CD4-positive, alpha-beta T cell (primary cell): ENCODE measurements at regions not wholly inside any gene's neighbourhood (a gene's known extent, or its start where the extent isn't known, plus 50 kb on each side); places are given as distances from the start of the nearest gene placed in this dataset.

ENCODE experiments used
- ATAC-seq: fragments of 200-7000 bp; cut with Tn5 transposase; one replicate; pipeline ENCODE4 v1.10.0; 2022; ENCODE audit warnings: mild to moderate bottlenecking; ENCODE audit not compliant: poor library complexity
- CTCF ChIA-PET: fragments of 350-600 bp; sonication (Branson Sonifier 250); formaldehyde crosslinking; loops from one replicate; lab custom pipeline; 2021; ENCODE audit warnings: antibody characterized with exemption, inconsistent platforms; lab: Charles Lee
- POLR2A ChIA-PET: fragments of 350-600 bp; sonication (Branson Sonifier 250); formaldehyde crosslinking; loops from one replicate; lab custom pipeline; 2021; ENCODE audit warnings: antibody characterized with exemption, inconsistent platforms; lab: Charles Lee
- DNase-seq, 14 experiments: peaks; one replicate each; pipeline ENCODE4 v3.0.0-alpha.2; 2013 to 2020; ENCODE audit warnings: mixed read lengths in 2 of 14
- H3K27ac ChIP-seq, 2 donors: one replicate each; pipeline versions ENCODE4 v1.5.1 to v1.7.0; 2013; ENCODE audit warnings: low read length in 2 of 2, low read depth in 1 of 2, mild to moderate bottlenecking in 1 of 2
- H3K27me3 ChIP-seq, 2 experiments: 1 replicate in 1 of 2; 2 replicates in 1 of 2; pipeline versions ENCODE4 v1.6.1 to v1.7.0; 2013; ENCODE audit warnings: low read length in 2 of 2, control low read depth in 1 of 2, mild to moderate bottlenecking in 1 of 2, moderate library complexity in 1 of 2; ENCODE audit not compliant: insufficient read depth in 2 of 2, control insufficient read depth in 1 of 2
- H3K36me3 ChIP-seq: one replicate; pipeline ENCODE4 v1.6.1; 2013; ENCODE audit warnings: low read length, control low read depth; ENCODE audit not compliant: insufficient read depth
- H3K4me1 ChIP-seq: one replicate; pipeline ENCODE4 v1.6.1; 2013; ENCODE audit warnings: low read length, control low read depth; ENCODE audit not compliant: insufficient read depth
- H3K4me3 ChIP-seq: one replicate; pipeline ENCODE4 v1.5.1; 2013; ENCODE audit warnings: mild to moderate bottlenecking, low read length, moderate library complexity
- H3K9me3 ChIP-seq, 2 experiments: 1 replicate in 1 of 2; 2 replicates in 1 of 2; pipeline versions ENCODE4 v1.6.1 to v1.7.0; 2013; ENCODE audit warnings: low read length in 2 of 2, mild to moderate bottlenecking in 2 of 2, control low read depth in 1 of 2, moderate library complexity in 1 of 2; ENCODE audit not compliant: control insufficient read depth in 1 of 2, insufficient read depth in 1 of 2
- H3K27ac Mint-ChIP-seq: one replicate; pipeline ENCODE4 v1.8.0; 2020; ENCODE audit warnings: mixed read lengths
- H3K27me3 Mint-ChIP-seq: one replicate; pipeline ENCODE4 v1.8.0; 2021; ENCODE audit warnings: mixed read lengths
- H3K36me3 Mint-ChIP-seq: one replicate; pipeline ENCODE4 v1.8.0; 2021; ENCODE audit warnings: low read depth, mixed read lengths
- H3K4me1 Mint-ChIP-seq: one replicate; pipeline ENCODE4 v1.8.0; 2021; ENCODE audit warnings: low read depth, mixed read lengths
- H3K4me3 Mint-ChIP-seq: one replicate; pipeline ENCODE4 v1.8.0; 2020; ENCODE audit warnings: mild to moderate bottlenecking, mixed read lengths
- H3K9me3 Mint-ChIP-seq: one replicate; pipeline ENCODE4 v1.8.0; 2020; ENCODE audit warnings: mixed read lengths
- CTCF ChIP-seq: fragments of 200-600 bp; IDR thresholded peaks from one replicate; pipeline ENCODE4 v1.8.0; 2022; ENCODE audit warnings: antibody characterized with exemption, mild to moderate bottlenecking
- intact Hi-C, 2 experiments: fragments of 100-400 bp; cut with DNase I in 1 of 2; cut with micrococcal nuclease in 1 of 2; formaldehyde crosslinking; loops; one replicate each; pipeline versions ENCODE4 v1.15.1 to v1.9.0; 2023 to 2025; cut with DNase I, micrococcal nuclease

GRCh38 chr5:15027764-15028163, 156.2 kb upstream of the ANKH start:
- TF ChIP-seq CTCF, result no peak
- POLR2A ChIA-PET, result no interaction called here

GRCh38 chr5:15026944-15027343, 155.4 kb upstream of the ANKH start:
- ATAC-seq, result no peak
- Mint-ChIP-seq H3K27me3 (peaks cover 53% of the 10 kb centered on the region), H3K4me1 (no peaks in the 10 kb centered on the region), H3K9me3 (no peaks in the 10 kb centered on the region), H3K4me3 (no peak overlapping the region), H3K36me3 (no peaks in the 10 kb centered on the region), H3K27ac (no peak overlapping the region)
- intact Hi-C loops, result no loop called here
- H3K4me1 ChIP-seq, result no peaks in the 10 kb centered on the region
- no peaks in the 10 kb centered on the region for H3K36me3 ChIP-seq
- CTCF ChIA-PET, result no interaction called here
- POLR2A ChIA-PET, result no interaction called here
- H3K4me3 ChIP-seq, result no peak overlapping the region
- H3K9me3 ChIP-seq, result peaks cover 0 to 5% of the 10 kb centered on the region in 2 experiments
- no peak for DNase-seq
- no peak overlapping the region for H3K27ac ChIP-seq
- no peak for TF ChIP-seq CTCF
- H3K27me3 ChIP-seq, result peaks cover 9 to 12% of the 10 kb centered on the region in 2 experiments

More at GRCh38 chr5:15027764-15028163, 156.2 kb upstream of the ANKH start:
- DNase-seq (no peak), ATAC-seq (no peak)
- no peaks in the 10 kb centered on the region for H3K9me3 Mint-ChIP-seq
- H3K27me3 ChIP-seq, result peaks cover 9 to 12% of the 10 kb centered on the region in 2 experiments
- H3K27ac Mint-ChIP-seq, result no peak overlapping the region
- H3K36me3 ChIP-seq, result no peaks in the 10 kb centered on the region
- CTCF ChIA-PET, result no interaction called here
- H3K27ac ChIP-seq, result no peak overlapping the region
- no peak overlapping the region for H3K4me3 ChIP-seq
- peaks cover 0 to 5% of the 10 kb centered on the region in 2 experiments for H3K9me3 ChIP-seq
- H3K4me1 Mint-ChIP-seq, result no peaks in the 10 kb centered on the region
- H3K27me3 Mint-ChIP-seq, result peaks cover 53% of the 10 kb centered on the region
- intact Hi-C loops, result no loop called here
- no peaks in the 10 kb centered on the region for H3K36me3 Mint-ChIP-seq
- no peak overlapping the region for H3K4me3 Mint-ChIP-seq
- H3K4me1 ChIP-seq, result no peaks in the 10 kb centered on the region

- no peaks in the 10 kb centered on the region for H3K4me1 Mint-ChIP-seq
- no peak overlapping the region for H3K4me3 Mint-ChIP-seq
- Histone ChIP-seq H3K9me3 (peaks cover 0 to 5% of the 10 kb centered on the region in 2 experiments), H3K27ac (no peak overlapping the region), H3K27me3 (peaks cover 9 to 12% of the 10 kb centered on the region in 2 experiments), H3K4me1 (no peaks in the 10 kb centered on the region), H3K4me3 (no peak overlapping the region), H3K36me3 (no peaks in the 10 kb centered on the region)
- H3K27me3 Mint-ChIP-seq, result peaks cover 53% of the 10 kb centered on the region
- ChIA-PET POLR2A (no interaction called here), CTCF (no interaction called here)
- H3K27ac Mint-ChIP-seq, result no peak overlapping the region
- intact Hi-C loops, result no loop called here
- no peak for ATAC-seq
- no peak for TF ChIP-seq CTCF
- no peak for DNase-seq
- H3K36me3 Mint-ChIP-seq, result no peaks in the 10 kb centered on the region
- H3K9me3 Mint-ChIP-seq, result no peaks in the 10 kb centered on the region
Measured at GRCh38 chr5:15026011-15026893, 154.7 kb upstream of the ANKH start.
